Upper lobe of right lung (tissue), 1 donor: ENCODE measurements at regions not wholly inside any gene's neighbourhood (a gene's known extent, or its start where the extent isn't known, plus 50 kb on each side); places are given as distances from the start of the nearest gene placed in this dataset.

ENCODE experiments used
- ATAC-seq: fragments of 200-7000 bp; cut with Tn5 transposase; one replicate; pipeline ENCODE4 v1.9.1; 2020; ENCODE audit warnings: mild to moderate bottlenecking, moderate library complexity
- DNase-seq: peaks from one replicate; pipeline ENCODE4 v3.0.0-alpha.2; 2020
- H3K27ac ChIP-seq: fragments of 200-600 bp; one replicate; pipeline ENCODE4 v1.8.0; 2022
- H3K27me3 ChIP-seq: fragments of 200-600 bp; one replicate; pipeline ENCODE4 v1.8.0; 2022; ENCODE audit warnings: mild to moderate bottlenecking
- H3K36me3 ChIP-seq: fragments of 200-600 bp; one replicate; pipeline ENCODE4 v1.8.0; 2022
- H3K4me1 ChIP-seq: fragments of 200-600 bp; one replicate; pipeline ENCODE4 v1.8.0; 2022
- H3K4me3 ChIP-seq: fragments of 200-600 bp; one replicate; pipeline ENCODE4 v1.8.0; 2022; ENCODE audit warnings: mild to moderate bottlenecking
- H3K9me3 ChIP-seq: fragments of 200-600 bp; one replicate; pipeline ENCODE4 v1.8.0; 2022
- CTCF ChIP-seq: fragments of 200-600 bp; IDR thresholded peaks from one replicate; pipeline ENCODE4 v1.8.0; 2022; ENCODE audit warnings: antibody characterized with exemption
- intact Hi-C: fragments of 100-400 bp; cut with DNase I; formaldehyde crosslinking; loops from one replicate; pipeline ENCODE4 v1.11.0; 2022
- donor health status: DM: no; HTN: yes; CAD: no; lungs with severe emphysema.

- no peak for TF ChIP-seq CTCF
Measured at GRCh38 chr19:30280018-30280417, 92.2 kb upstream of the ZNF536 start.

GRCh38 chr19:30281906-30282305, 90.3 kb upstream of the ZNF536 start:
- Histone ChIP-seq H3K36me3 (no peaks in the 10 kb centered on the region), H3K4me1 (no peaks in the 10 kb centered on the region), H3K9me3 (no peaks in the 10 kb centered on the region), H3K27me3 (no peaks in the 10 kb centered on the region), H3K27ac (no peak overlapping the region), H3K4me3 (no peak overlapping the region)
- no peak for TF ChIP-seq CTCF
- no peak for ATAC-seq
- DNase-seq = no peak
- intact Hi-C loops = no loop called here

More at GRCh38 chr19:30280018-30280417, 92.2 kb upstream of the ZNF536 start:
- no peak for ATAC-seq
- intact Hi-C loops = no loop called here
- Histone ChIP-seq H3K4me1 (no peaks in the 10 kb centered on the region), H3K27ac (no peak overlapping the region), H3K36me3 (no peaks in the 10 kb centered on the region), H3K27me3 (no peaks in the 10 kb centered on the region), H3K4me3 (no peak overlapping the region), H3K9me3 (no peaks in the 10 kb centered on the region)
- DNase-seq = no peak

DNA sequence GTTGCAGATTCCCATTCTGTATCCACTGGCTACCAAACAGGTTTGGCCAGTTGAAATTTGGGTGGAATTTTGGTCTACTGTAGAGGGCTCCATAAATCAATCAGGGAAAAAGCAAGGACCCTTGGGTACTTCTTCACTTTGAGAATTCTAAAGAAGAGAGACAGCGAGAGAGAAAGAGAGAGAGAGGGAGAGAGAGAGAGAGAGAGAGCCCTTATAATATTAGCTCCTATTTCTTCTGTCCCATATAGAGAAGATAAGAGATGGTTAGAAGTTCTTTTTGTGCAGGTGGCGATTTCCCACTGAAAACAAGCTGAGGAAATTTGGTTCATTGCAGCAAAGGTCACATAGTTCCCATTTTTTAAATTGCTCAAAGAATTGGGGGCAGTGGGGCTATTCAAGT, 88.6 kb upstream of the ZNF536 start:
- Histone ChIP-seq H3K9me3 (no peaks in the 10 kb centered on the region), H3K27ac (no peak overlapping the region), H3K27me3 (no peaks in the 10 kb centered on the region), H3K4me3 (no peak overlapping the region), H3K4me1 (no peaks in the 10 kb centered on the region), H3K36me3 (no peaks in the 10 kb centered on the region)
- intact Hi-C loops = no loop called here
- TF ChIP-seq CTCF = no peak
- DNase-seq (no peak), ATAC-seq (no peak)

- no peak overlapping the region for H3K4me3 ChIP-seq
- DNase-seq (no peak), ATAC-seq (no peak)
- no peaks in the 10 kb centered on the region for H3K4me1 ChIP-seq
- no peaks in the 10 kb centered on the region for H3K9me3 ChIP-seq
- TF ChIP-seq CTCF = no peak
- H3K36me3 ChIP-seq = no peaks in the 10 kb centered on the region
- H3K27ac ChIP-seq = no peak overlapping the region
- intact Hi-C loops = no loop called here
- no peaks in the 10 kb centered on the region for H3K27me3 ChIP-seq
Measured at GRCh38 chr19:30284209-30284608, 88.0 kb upstream of the ZNF536 start.

- intact Hi-C loops = no loop called here
- Histone ChIP-seq H3K9me3 (no peaks in the 10 kb centered on the region), H3K27me3 (no peaks in the 10 kb centered on the region), H3K36me3 (no peaks in the 10 kb centered on the region), H3K4me1 (no peaks in the 10 kb centered on the region), H3K4me3 (no peak overlapping the region), H3K27ac (no peak overlapping the region)
- DNase-seq (no peak), ATAC-seq (no peak)
- no peak for TF ChIP-seq CTCF
Measured at GRCh38 chr19:30284885-30285284, 87.3 kb upstream of the ZNF536 start.

DNA sequence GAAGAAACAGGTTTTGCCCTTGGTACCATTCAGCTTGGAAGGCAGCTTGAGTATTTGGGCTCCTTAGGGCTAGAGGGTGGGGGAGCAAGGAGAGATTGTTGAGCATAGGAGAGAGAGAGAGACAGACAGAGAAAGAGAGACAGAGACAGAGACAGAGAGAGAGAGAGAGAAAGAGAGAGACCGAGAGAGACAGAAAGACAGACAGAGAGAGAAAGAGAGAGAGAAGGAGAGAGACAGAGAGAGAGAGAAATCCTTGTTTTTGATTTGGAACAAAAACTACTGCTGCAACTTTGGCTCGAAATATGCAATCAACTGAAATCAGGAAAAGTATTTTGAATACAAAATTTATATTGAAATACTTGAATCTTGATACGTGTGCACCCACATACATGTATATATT, 85.8 kb upstream of the ZNF536 start:
- no peaks in the 10 kb centered on the region for H3K4me1 ChIP-seq
- no peaks in the 10 kb centered on the region for H3K27me3 ChIP-seq
- intact Hi-C loops = no loop called here
- H3K9me3 ChIP-seq = no peaks in the 10 kb centered on the region
- DNase-seq = no peak
- no peak for ATAC-seq
- H3K4me3 ChIP-seq = no peak overlapping the region
- no peak for TF ChIP-seq CTCF
- H3K27ac ChIP-seq = no peak overlapping the region
- H3K36me3 ChIP-seq = no peaks in the 10 kb centered on the region
